Liver (tissue), 8 donors: ENCODE measurements at regions not wholly inside any gene's neighbourhood (a gene's known extent, or its start where the extent isn't known, plus 50 kb on each side); places are given as distances from the start of the nearest gene placed in this dataset.
"Not testable (repeated sequence)": the region's sequence is repeated elsewhere in the genome, so short reads cannot be mapped to it uniquely, and the experiment has no call there.

ENCODE experiments used
- DNase-seq: peaks from one replicate; pipeline ENCODE4 v3.0.0-alpha.2; 2017; ENCODE audit warnings: low spot score
- H3K27ac ChIP-seq, 2 donors: one replicate each; pipeline ENCODE4 v1.7.0; 2013; ENCODE audit warnings: inconsistent platforms in 2 of 2, low read length in 2 of 2, control low read depth in 1 of 2, low read depth in 1 of 2, mild to moderate bottlenecking in 1 of 2
- H3K27me3 ChIP-seq, 4 donors: one replicate each; pipeline versions ENCODE4 v1.6.1 to v1.7.0; 2013; ENCODE audit warnings: low read length in 3 of 4, inconsistent platforms in 1 of 4, mild to moderate bottlenecking in 1 of 4, moderate library complexity in 1 of 4; ENCODE audit not compliant: control insufficient read depth in 4 of 4, insufficient read depth in 4 of 4
- H3K36me3 ChIP-seq, 4 donors: one replicate each; pipeline versions ENCODE4 v1.6.1 to v1.7.0; 2013; ENCODE audit warnings: low read length in 3 of 4, mild to moderate bottlenecking in 3 of 4, low read depth in 1 of 4, moderate library complexity in 1 of 4; ENCODE audit not compliant: control insufficient read depth in 4 of 4, insufficient read depth in 3 of 4
- H3K4me1 ChIP-seq, 4 donors: one replicate each; pipeline versions ENCODE4 v1.6.1 to v1.7.0; 2013; ENCODE audit warnings: low read length in 3 of 4, mild to moderate bottlenecking in 3 of 4, moderate library complexity in 1 of 4; ENCODE audit not compliant: control insufficient read depth in 4 of 4, insufficient read depth in 4 of 4
- H3K4me3 ChIP-seq, 3 donors: one replicate each; pipeline versions ENCODE4 v1.6.1 to v1.7.0; 2013; ENCODE audit warnings: low read length in 3 of 3, control low read depth in 1 of 3, low read depth in 1 of 3, mild to moderate bottlenecking in 1 of 3
- H3K9ac ChIP-seq, 2 donors: one replicate each; pipeline ENCODE4 v1.7.0; 2013; ENCODE audit warnings: low read length in 2 of 2, mild to moderate bottlenecking in 2 of 2, moderate library complexity in 2 of 2, control low read depth in 1 of 2, low read depth in 1 of 2
- H3K9me3 ChIP-seq, 4 donors: one replicate each; pipeline versions ENCODE4 v1.6.1 to v1.7.0; 2013; ENCODE audit warnings: low read length in 3 of 4; ENCODE audit not compliant: control insufficient read depth in 4 of 4
- EGR1 ChIP-seq, 2 donors: IDR thresholded peaks; 2 replicates each; pipeline ENCODE4 v1.6.1; 2016 to 2018; ENCODE audit warnings: antibody characterized with exemption in 2 of 2, low read depth in 2 of 2
- FOXA1 ChIP-seq: IDR thresholded peaks from 2 replicates; pipeline ENCODE4 v1.6.1; 2016; ENCODE audit warnings: antibody characterized with exemption
- FOXA2 ChIP-seq: IDR thresholded peaks from 2 replicates; pipeline ENCODE4 v1.6.1; 2016; ENCODE audit warnings: antibody characterized with exemption
- HNF4A ChIP-seq, 2 donors: conservative IDR thresholded peaks; 2 replicates each; pipeline ENCODE4 v1.6.1; 2016; ENCODE audit warnings: antibody characterized with exemption in 2 of 2, mild to moderate bottlenecking in 2 of 2
- HNF4G ChIP-seq: IDR thresholded peaks from 2 replicates; pipeline ENCODE4 v1.6.1; 2016; ENCODE audit warnings: antibody characterized with exemption
- JUND ChIP-seq, 2 donors: IDR thresholded peaks; 2 replicates each; pipeline ENCODE4 v1.6.1; 2016; ENCODE audit warnings: antibody characterized with exemption in 2 of 2
- MAX ChIP-seq: IDR thresholded peaks from 2 replicates; pipeline ENCODE4 v1.6.1; 2016; ENCODE audit warnings: antibody characterized with exemption
- NR2F2 ChIP-seq: IDR thresholded peaks from 2 replicates; pipeline ENCODE4 v1.6.1; 2016; ENCODE audit warnings: antibody characterized with exemption
- RAD21 ChIP-seq, 2 donors: IDR thresholded peaks; 2 replicates each; pipeline ENCODE4 v1.6.1; 2016; ENCODE audit warnings: antibody characterized with exemption in 2 of 2, mild to moderate bottlenecking in 2 of 2
- RXRA ChIP-seq, 2 donors: IDR thresholded peaks; 2 replicates each; pipeline ENCODE4 v1.6.1; 2017 to 2018; ENCODE audit warnings: antibody characterized with exemption in 2 of 2, mild to moderate bottlenecking in 1 of 2
- YY1 ChIP-seq: IDR thresholded peaks from 2 replicates; pipeline ENCODE4 v1.6.1; 2016; ENCODE audit warnings: antibody characterized with exemption, mild to moderate bottlenecking
- ZBTB33 ChIP-seq: IDR thresholded peaks from 2 replicates; pipeline ENCODE4 v1.6.1; 2016; ENCODE audit warnings: antibody characterized with exemption
- WGBS: extraction: QIAGEN DNeasy Blood & Tissue Kit; methylation state at CpG from one replicate; pipeline ENCODE4 v1.1.7; 2013; 5-methylcytosine and 5-hydroxymethylcytosine counted together
- TF ChIP-seq, protein P1 (sequence below): fragments of 150-350 bp; IDR thresholded peaks from 2 replicates; pipeline ENCODE4 v1.5.1; 2017; ENCODE audit warnings: improper control_type of control experiment, low read depth, low read length; ENCODE audit not compliant: missing input control
- TF ChIP-seq, protein P2 (sequence below): IDR thresholded peaks from 2 replicates; pipeline ENCODE4 v1.6.1; 2016; ENCODE audit warnings: antibody characterized with exemption, mild to moderate bottlenecking
- TF ChIP-seq, protein P3 (sequence below): IDR thresholded peaks from 2 replicates; pipeline ENCODE4 v1.6.1; 2016; ENCODE audit warnings: antibody characterized with exemption
- donor health status: healthy.
- donor health status: healthy.
- donor health status: healthy.
- donor health status: healthy.
- donor health status: healthy.

- Histone ChIP-seq H3K4me3 (no peak overlapping the region), H3K27ac (no peak overlapping the region), H3K9me3 (peaks cover 0 to 4% (median 0%) of the 10 kb centered on the region in 4 donors), H3K4me1 (no peaks in the 10 kb centered on the region), H3K9ac (no peak overlapping the region), H3K27me3 (no peaks in the 10 kb centered on the region), H3K36me3 (no peaks in the 10 kb centered on the region)
- no peak for DNase-seq
- 86% methylated on average over 2 of the region's 2 CpGs for WGBS
- no peak for TF ChIP-seq FOXA1
- no peak for TF ChIP-seq MAX
- no peak for TF ChIP-seq EGR1 (IDR thresholded peaks at IDR 0.05; ENCODE audit: low read depth in 2 of 2)
- TF ChIP-seq RAD21 (IDR thresholded peaks at IDR 0.05): no peak
- no peak for TF ChIP-seq HNF4A (conservative IDR thresholded peaks at IDR 0.05)
- TF ChIP-seq, protein P1, sequence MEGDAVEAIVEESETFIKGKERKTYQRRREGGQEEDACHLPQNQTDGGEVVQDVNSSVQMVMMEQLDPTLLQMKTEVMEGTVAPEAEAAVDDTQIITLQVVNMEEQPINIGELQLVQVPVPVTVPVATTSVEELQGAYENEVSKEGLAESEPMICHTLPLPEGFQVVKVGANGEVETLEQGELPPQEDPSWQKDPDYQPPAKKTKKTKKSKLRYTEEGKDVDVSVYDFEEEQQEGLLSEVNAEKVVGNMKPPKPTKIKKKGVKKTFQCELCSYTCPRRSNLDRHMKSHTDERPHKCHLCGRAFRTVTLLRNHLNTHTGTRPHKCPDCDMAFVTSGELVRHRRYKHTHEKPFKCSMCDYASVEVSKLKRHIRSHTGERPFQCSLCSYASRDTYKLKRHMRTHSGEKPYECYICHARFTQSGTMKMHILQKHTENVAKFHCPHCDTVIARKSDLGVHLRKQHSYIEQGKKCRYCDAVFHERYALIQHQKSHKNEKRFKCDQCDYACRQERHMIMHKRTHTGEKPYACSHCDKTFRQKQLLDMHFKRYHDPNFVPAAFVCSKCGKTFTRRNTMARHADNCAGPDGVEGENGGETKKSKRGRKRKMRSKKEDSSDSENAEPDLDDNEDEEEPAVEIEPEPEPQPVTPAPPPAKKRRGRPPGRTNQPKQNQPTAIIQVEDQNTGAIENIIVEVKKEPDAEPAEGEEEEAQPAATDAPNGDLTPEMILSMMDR: no peak
- TF ChIP-seq ZBTB33: no peak
- TF ChIP-seq JUND (IDR thresholded peaks at IDR 0.05): no peak
- TF ChIP-seq RXRA (IDR thresholded peaks at IDR 0.05): no peak
- TF ChIP-seq HNF4G: no peak
Measured at GRCh38 chr12:125351788-125352187, 286.6 kb downstream of the AACS start.

GRCh38 chr12:125353002-125353401, 287.8 kb downstream of the AACS start:
- H3K27me3 ChIP-seq, H3K9me3 ChIP-seq, H3K36me3 ChIP-seq, H3K27ac ChIP-seq, H3K4me1 ChIP-seq, H3K4me3 ChIP-seq, H3K9ac ChIP-seq, DNase-seq: not testable (repeated sequence)

DNA sequence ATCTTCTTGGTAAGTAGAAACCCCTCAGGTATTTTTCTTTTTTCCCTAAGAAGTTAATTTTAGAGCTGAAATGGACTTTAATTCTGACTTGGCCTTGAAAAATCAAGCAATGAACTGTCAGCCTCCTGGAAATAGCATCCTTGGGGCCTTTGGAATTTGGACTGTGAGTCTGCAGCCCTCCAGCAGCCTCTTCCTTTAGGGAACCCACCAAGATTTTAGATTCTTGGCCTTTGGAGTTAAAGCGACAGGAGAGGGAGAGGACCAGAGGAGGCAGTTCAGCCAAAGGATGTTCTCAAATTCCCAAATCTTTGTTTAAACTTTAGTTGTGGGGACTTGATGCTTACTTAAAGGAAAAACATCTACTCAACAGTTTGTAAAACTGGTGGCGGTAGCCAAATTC, 288.6 kb downstream of the AACS start:
- no peak overlapping the region for H3K9ac ChIP-seq
- H3K9me3 ChIP-seq: peaks cover 0 to 4% (median 0%) of the 10 kb centered on the region in 4 donors
- no peak for DNase-seq
- no peaks in the 10 kb centered on the region for H3K36me3 ChIP-seq
- H3K27ac ChIP-seq: no peak overlapping the region
- no peak overlapping the region for H3K4me3 ChIP-seq
- no peaks in the 10 kb centered on the region for H3K27me3 ChIP-seq
- H3K4me1 ChIP-seq: no peaks in the 10 kb centered on the region
- WGBS: 96% methylated on average over 2 of the region's 2 CpGs
- TF ChIP-seq NR2F2 (no peak), YY1 (no peak), RAD21 (IDR thresholded peaks at IDR 0.05) (no peak), FOXA2 (no peak), JUND (IDR thresholded peaks at IDR 0.05) (no peak), MAX (no peak), RXRA (IDR thresholded peaks at IDR 0.05) (no peak), HNF4A (conservative IDR thresholded peaks at IDR 0.05) (no peak), ZBTB33 (no peak), HNF4G (no peak)
- TF ChIP-seq, protein P2, sequence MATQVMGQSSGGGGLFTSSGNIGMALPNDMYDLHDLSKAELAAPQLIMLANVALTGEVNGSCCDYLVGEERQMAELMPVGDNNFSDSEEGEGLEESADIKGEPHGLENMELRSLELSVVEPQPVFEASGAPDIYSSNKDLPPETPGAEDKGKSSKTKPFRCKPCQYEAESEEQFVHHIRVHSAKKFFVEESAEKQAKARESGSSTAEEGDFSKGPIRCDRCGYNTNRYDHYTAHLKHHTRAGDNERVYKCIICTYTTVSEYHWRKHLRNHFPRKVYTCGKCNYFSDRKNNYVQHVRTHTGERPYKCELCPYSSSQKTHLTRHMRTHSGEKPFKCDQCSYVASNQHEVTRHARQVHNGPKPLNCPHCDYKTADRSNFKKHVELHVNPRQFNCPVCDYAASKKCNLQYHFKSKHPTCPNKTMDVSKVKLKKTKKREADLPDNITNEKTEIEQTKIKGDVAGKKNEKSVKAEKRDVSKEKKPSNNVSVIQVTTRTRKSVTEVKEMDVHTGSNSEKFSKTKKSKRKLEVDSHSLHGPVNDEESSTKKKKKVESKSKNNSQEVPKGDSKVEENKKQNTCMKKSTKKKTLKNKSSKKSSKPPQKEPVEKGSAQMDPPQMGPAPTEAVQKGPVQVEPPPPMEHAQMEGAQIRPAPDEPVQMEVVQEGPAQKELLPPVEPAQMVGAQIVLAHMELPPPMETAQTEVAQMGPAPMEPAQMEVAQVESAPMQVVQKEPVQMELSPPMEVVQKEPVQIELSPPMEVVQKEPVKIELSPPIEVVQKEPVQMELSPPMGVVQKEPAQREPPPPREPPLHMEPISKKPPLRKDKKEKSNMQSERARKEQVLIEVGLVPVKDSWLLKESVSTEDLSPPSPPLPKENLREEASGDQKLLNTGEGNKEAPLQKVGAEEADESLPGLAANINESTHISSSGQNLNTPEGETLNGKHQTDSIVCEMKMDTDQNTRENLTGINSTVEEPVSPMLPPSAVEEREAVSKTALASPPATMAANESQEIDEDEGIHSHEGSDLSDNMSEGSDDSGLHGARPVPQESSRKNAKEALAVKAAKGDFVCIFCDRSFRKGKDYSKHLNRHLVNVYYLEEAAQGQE: no peak
- TF ChIP-seq, protein P3, sequence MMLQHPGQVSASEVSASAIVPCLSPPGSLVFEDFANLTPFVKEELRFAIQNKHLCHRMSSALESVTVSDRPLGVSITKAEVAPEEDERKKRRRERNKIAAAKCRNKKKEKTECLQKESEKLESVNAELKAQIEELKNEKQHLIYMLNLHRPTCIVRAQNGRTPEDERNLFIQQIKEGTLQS: no peak
- TF ChIP-seq, protein P1: no peak
